Embryonic facial prominence (tissue), 1 donor: ENCODE measurements at regions not wholly inside any gene's neighbourhood (a gene's known extent, or its start where the extent isn't known, plus 50 kb on each side); places are given as distances from the start of the nearest gene placed in this dataset.
"Not testable (repeated sequence)": the region's sequence is repeated elsewhere in the genome, so short reads cannot be mapped to it uniquely, and the experiment has no call there.

Source experiments
- DNase-seq: peaks from one replicate; pipeline ENCODE4 v3.0.0-alpha.2; 2016; ENCODE audit errors: extremely low spot score

- no peak for DNase-seq
These were observed 1048.7 kb upstream of the NUDT12 start for GRCh38 chr5:104611135-104611767.

- no peak for DNase-seq
These were observed 1043.8 kb upstream of the NUDT12 start for GRCh38 chr5:104606258-104606829.

- DNase-seq = no peak
These were observed 1037.1 kb upstream of the NUDT12 start for GRCh38 chr5:104599726-104600125.

GRCh38 chr5:104598285-104598684, 1035.7 kb upstream of the NUDT12 start:
- DNase-seq = no peak

- DNase-seq = no peak
These were observed 1032.3 kb upstream of the NUDT12 start for GRCh38 chr5:104594850-104595249.

- no peak for DNase-seq
These were observed 1014.1 kb upstream of the NUDT12 start for GRCh38 chr5:104576677-104577076.

GRCh38 chr5:104573949-104574709, 1011.5 kb upstream of the NUDT12 start:
- no peak for DNase-seq

- DNase-seq = no peak
These were observed 1007.0 kb upstream of the NUDT12 start for GRCh38 chr5:104569621-104570020.

- DNase-seq = no peak
These were observed 1001.9 kb upstream of the NUDT12 start for GRCh38 chr5:104564530-104564929.

- DNase-seq = no peak
These were observed 994.4 kb upstream of the NUDT12 start for GRCh38 chr5:104556957-104557356.

- DNase-seq = no peak
These were observed 989.0 kb upstream of the NUDT12 start for GRCh38 chr5:104551628-104552027.

GRCh38 chr5:104546871-104547270, 984.3 kb upstream of the NUDT12 start:
- DNase-seq = not testable (repeated sequence)

- DNase-seq = no peak
These were observed 978.7 kb upstream of the NUDT12 start for GRCh38 chr5:104541141-104541785.

GRCh38 chr5:104540448-104540847, 977.9 kb upstream of the NUDT12 start:
- peak; percentile 60 for DNase-seq

- no peak for DNase-seq
These were observed 977.2 kb upstream of the NUDT12 start for GRCh38 chr5:104539618-104540350.

GRCh38 chr5:104538734-104539133, 976.1 kb upstream of the NUDT12 start:
- DNase-seq = no peak

GRCh38 chr5:104533498-104533897, 970.9 kb upstream of the NUDT12 start:
- no peak for DNase-seq

GRCh38 chr5:104526866-104527265, 964.3 kb upstream of the NUDT12 start:
- no peak for DNase-seq

- no peak for DNase-seq
These were observed 951.1 kb upstream of the NUDT12 start for GRCh38 chr5:104513640-104514072.

GRCh38 chr5:104513121-104513602, 950.6 kb upstream of the NUDT12 start:
- DNase-seq = no peak

GRCh38 chr5:104512063-104512825, 949.7 kb upstream of the NUDT12 start:
- DNase-seq = no peak
